GM12865 (cell line): ENCODE measurements at regions not wholly inside any gene's neighbourhood (a gene's known extent, or its start where the extent isn't known, plus 50 kb on each side); places are given as distances from the start of the nearest gene placed in this dataset.

Source experiments
- DNase-seq: peaks from one replicate; pipeline ENCODE4 v3.0.0; 2010; ENCODE audit warnings: low read depth
- H3K4me3 ChIP-seq: 2 replicates; pipeline ENCODE4 v1.5.1; 2011; ENCODE audit warnings: mild to moderate bottlenecking, low read depth, low read length, control low read depth
- CTCF ChIP-seq: IDR thresholded peaks from 2 replicates; pipeline ENCODE4 v1.5.1; 2011; ENCODE audit warnings: low read length, control low read depth, low read depth, inconsistent platforms; ENCODE audit not compliant: insufficient read depth; ENCODE audit errors: missing control alignments

GRCh38 chr17:413016-413350, 60.4 kb upstream of the RPH3AL start:
- no peak overlapping the region for H3K4me3 ChIP-seq
- no peak for TF ChIP-seq CTCF
- no peak for DNase-seq

- TF ChIP-seq CTCF, result peak; percentile 77
- H3K4me3 ChIP-seq, result no peak overlapping the region
- DNase-seq, result peak; percentile 74
Observed at GRCh38 chr17:412211-413015, 59.8 kb upstream of the RPH3AL start.

- DNase-seq, result no peak
- H3K4me3 ChIP-seq, result no peak overlapping the region
- TF ChIP-seq CTCF, result no peak
Observed at GRCh38 chr17:411421-412120, 59.0 kb upstream of the RPH3AL start.

- peak; percentile 7 for TF ChIP-seq CTCF
- peak overlapping the region; percentile 64 for H3K4me3 ChIP-seq
- peak; percentile 54 for DNase-seq
Observed at GRCh38 chr17:410543-411401, 58.2 kb upstream of the RPH3AL start.

- no peak for TF ChIP-seq CTCF
- DNase-seq, result peak; percentile 99
- H3K4me3 ChIP-seq, result peak overlapping the region; percentile 64
Observed at GRCh38 chr17:409848-410542, 57.4 kb upstream of the RPH3AL start.

- no peak for DNase-seq
- TF ChIP-seq CTCF, result no peak
- peak overlapping the region; percentile 52 for H3K4me3 ChIP-seq
Observed at GRCh38 chr17:409308-409847, 56.8 kb upstream of the RPH3AL start.
